Neutrophil (primary cell): ENCODE measurements at regions not wholly inside any gene's neighbourhood (a gene's known extent, or its start where the extent isn't known, plus 50 kb on each side); places are given as distances from the start of the nearest gene placed in this dataset.

Experiments
- H3K27ac ChIP-seq: fragments of 200-600 bp; sonication (generic); 2 replicates; pipeline ENCODE4 v1.5.1; 2016; ENCODE audit warnings: mild to moderate bottlenecking, moderate library complexity
- H3K27me3 ChIP-seq: fragments of 200-600 bp; sonication (generic); 2 replicates; pipeline ENCODE4 v1.6.0; 2016; ENCODE audit warnings: mild to moderate bottlenecking
- H3K36me3 ChIP-seq: fragments of 200-600 bp; sonication (generic); 2 replicates; pipeline ENCODE4 v1.5.1; 2017
- H3K4me1 ChIP-seq, 2 experiments: fragments of 200-600 bp in 1 of 2; sonication (generic) in 1 of 2; 1 replicate in 1 of 2; 2 replicates in 1 of 2; pipeline versions ENCODE4 v1.5.1 to v1.6.1; 2013 to 2016; ENCODE audit warnings: low read depth in 1 of 2, low read length in 1 of 2, mild to moderate bottlenecking in 1 of 2, moderate library complexity in 1 of 2; ENCODE audit not compliant: control insufficient read depth in 1 of 2, insufficient read depth in 1 of 2
- H3K4me3 ChIP-seq, 2 experiments: fragments of 200-600 bp in 1 of 2; sonication (generic) in 1 of 2; 1 replicate in 1 of 2; 2 replicates in 1 of 2; pipeline ENCODE4 v1.5.1; 2013 to 2016; ENCODE audit warnings: low read depth in 1 of 2, low read length in 1 of 2, mild to moderate bottlenecking in 1 of 2, moderate library complexity in 1 of 2
- H3K9me3 ChIP-seq: fragments of 200-600 bp; sonication (generic); 2 replicates; pipeline ENCODE4 v1.5.1; 2016
- TF ChIP-seq, protein P1 (sequence below): fragments of 200-600 bp; sonication (generic); IDR thresholded peaks from 2 replicates; pipeline ENCODE4 v1.5.1; 2016; ENCODE audit warnings: antibody characterized with exemption

- Histone ChIP-seq H3K4me1 (no peaks in the 10 kb centered on the region), H3K36me3 (no peaks in the 10 kb centered on the region), H3K9me3 (no peaks in the 10 kb centered on the region), H3K27ac (no peak overlapping the region), H3K27me3 (no peaks in the 10 kb centered on the region), H3K4me3 (no peak overlapping the region)
- TF ChIP-seq, protein P1, sequence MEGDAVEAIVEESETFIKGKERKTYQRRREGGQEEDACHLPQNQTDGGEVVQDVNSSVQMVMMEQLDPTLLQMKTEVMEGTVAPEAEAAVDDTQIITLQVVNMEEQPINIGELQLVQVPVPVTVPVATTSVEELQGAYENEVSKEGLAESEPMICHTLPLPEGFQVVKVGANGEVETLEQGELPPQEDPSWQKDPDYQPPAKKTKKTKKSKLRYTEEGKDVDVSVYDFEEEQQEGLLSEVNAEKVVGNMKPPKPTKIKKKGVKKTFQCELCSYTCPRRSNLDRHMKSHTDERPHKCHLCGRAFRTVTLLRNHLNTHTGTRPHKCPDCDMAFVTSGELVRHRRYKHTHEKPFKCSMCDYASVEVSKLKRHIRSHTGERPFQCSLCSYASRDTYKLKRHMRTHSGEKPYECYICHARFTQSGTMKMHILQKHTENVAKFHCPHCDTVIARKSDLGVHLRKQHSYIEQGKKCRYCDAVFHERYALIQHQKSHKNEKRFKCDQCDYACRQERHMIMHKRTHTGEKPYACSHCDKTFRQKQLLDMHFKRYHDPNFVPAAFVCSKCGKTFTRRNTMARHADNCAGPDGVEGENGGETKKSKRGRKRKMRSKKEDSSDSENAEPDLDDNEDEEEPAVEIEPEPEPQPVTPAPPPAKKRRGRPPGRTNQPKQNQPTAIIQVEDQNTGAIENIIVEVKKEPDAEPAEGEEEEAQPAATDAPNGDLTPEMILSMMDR = no peak
Observed at GRCh38 chr15:96125721-96126415, 204.6 kb upstream of the NR2F2 start.

DNA sequence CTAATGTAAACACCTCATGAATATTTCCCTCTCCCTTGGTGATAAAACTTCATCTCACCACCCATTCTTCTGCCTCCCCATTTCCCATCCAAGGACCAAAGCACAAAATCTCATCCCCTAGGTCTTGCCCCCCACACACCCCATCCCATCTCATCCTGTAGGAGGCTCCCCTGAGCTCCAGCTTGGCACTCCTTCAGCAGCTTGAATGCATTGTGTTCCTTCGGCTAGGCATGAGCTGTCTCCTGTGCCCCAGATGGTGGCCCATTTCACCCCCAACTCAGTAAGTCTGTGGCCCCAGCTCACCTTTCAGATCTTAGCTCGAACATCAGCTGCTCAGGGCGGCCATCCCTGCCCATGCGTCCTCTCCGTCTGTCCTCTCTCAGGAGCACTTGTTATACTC lies 203.6 kb upstream of the NR2F2 start:
- no peak overlapping the region for H3K27ac ChIP-seq

GRCh38 chr15:96130734-96131133 lies 199.8 kb upstream of the NR2F2 start:
- Histone ChIP-seq H3K9me3 (no peaks in the 10 kb centered on the region), H3K4me1 (no peaks in the 10 kb centered on the region), H3K27ac (no peak overlapping the region), H3K27me3 (no peaks in the 10 kb centered on the region), H3K36me3 (no peaks in the 10 kb centered on the region), H3K4me3 (no peak overlapping the region)
- TF ChIP-seq, protein P1 = no peak

More for the DNA sequence above, 203.6 kb upstream of the NR2F2 start:
- Histone ChIP-seq H3K27me3 (no peaks in the 10 kb centered on the region), H3K4me1 (no peaks in the 10 kb centered on the region), H3K4me3 (no peak overlapping the region), H3K36me3 (no peaks in the 10 kb centered on the region), H3K9me3 (no peaks in the 10 kb centered on the region)
- TF ChIP-seq, protein P1 = no peak

DNA sequence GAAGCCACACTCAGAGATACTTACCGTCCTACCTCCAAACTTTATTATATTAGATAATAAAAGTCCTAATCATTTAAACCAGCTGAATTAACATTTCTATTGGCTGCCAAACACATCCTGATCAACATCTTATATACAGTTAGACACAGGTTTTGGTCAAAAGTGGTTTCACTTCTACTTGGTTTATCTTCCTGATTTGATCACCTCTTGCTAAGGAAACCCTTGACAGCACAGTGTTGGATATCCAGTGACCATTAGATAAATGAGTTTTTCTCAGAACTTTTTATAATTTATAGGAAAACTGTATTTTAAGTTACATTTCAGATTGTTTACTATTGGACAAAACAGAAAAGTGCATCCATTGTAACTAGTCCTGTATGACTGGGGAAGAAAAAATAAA lies 198.4 kb upstream of the NR2F2 start:
- TF ChIP-seq, protein P1 = no peak
- Histone ChIP-seq H3K27me3 (no peaks in the 10 kb centered on the region), H3K27ac (no peak overlapping the region)

DNA sequence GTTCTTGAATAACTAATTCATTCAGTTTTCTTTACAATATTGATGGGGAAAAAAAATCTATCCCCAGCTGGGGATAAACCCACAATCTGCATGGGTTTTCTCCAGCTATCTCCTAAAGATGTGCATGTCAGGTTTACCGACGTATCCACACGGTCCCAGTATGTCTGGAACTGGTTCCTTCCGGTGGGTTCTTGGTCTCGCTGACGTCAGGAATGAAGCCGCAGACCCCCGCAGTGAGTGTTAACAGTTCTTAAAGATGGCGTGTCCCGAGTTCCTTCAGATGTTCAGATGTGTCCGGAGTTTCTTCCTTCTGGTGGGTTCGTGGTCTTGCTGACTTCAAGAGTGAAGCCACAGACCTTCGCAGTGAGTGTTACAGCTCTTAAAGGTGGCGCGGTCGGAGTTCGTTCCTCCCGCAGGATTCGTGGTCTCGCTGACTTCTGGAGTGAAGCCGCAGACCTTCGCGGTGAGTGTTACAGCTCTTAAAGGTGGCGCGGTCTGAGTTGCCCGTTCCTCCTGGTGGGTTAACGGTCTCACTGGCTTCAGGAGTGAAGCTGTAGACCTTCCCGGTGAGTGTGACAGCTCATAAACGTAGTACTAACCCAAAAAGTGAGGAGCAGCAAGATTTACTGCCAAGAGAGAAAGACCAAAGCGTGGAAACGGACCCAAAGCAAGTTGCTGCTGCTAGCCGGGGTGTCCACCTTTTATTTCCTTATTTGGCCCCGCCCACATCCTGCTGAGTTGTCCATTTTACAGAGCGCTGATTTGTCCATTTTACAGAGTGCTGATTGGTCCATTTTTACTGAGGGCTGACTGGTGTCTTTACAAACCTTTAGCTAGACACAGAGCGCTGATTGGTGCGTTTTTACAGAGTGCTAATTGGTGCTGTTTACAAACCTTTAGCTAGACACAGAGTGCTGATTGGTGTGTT lies 195.1 kb upstream of the NR2F2 start:
- Histone ChIP-seq H3K27me3 (no peaks in the 10 kb centered on the region), H3K4me3 (no peak overlapping the region), H3K9me3 (no peaks in the 10 kb centered on the region), H3K36me3 (no peaks in the 10 kb centered on the region), H3K27ac (no peak overlapping the region), H3K4me1 (no peaks in the 10 kb centered on the region)
- TF ChIP-seq, protein P1 = no peak

More for the DNA sequence above, 198.4 kb upstream of the NR2F2 start:
- Histone ChIP-seq H3K36me3 (no peaks in the 10 kb centered on the region), H3K9me3 (no peaks in the 10 kb centered on the region), H3K4me3 (no peak overlapping the region), H3K4me1 (no peaks in the 10 kb centered on the region)
